Natural killer cell treated with Interleukin-12 subunit alpha and Interleukin-12 subunit beta and Interleukin-15 and Interleukin-18, amount 100 ng/mL, for 72 hours (primary cell): ENCODE measurements at regions not wholly inside any gene's neighbourhood (a gene's known extent, or its start where the extent isn't known, plus 50 kb on each side); places are given as distances from the start of the nearest gene placed in this dataset.

Source experiments
- ATAC-seq, 2 donors: fragments of 150-1000 bp; cut with Tn5 transposase in 1 of 2; sonication (Bioruptor Pico), chemical (Tn5 transposase) in 1 of 2; 2 replicates each; pipeline ENCODE4 v1.10.0; 2021
- DNase-seq: peaks from one replicate; pipeline ENCODE4 v3.0.0; 2022; ENCODE audit warnings: low spot score
- H3K27ac Mint-ChIP-seq, 2 donors: 1 replicate in 1 of 2; 2 replicates in 1 of 2; pipeline ENCODE4 v1.8.0; 2022; ENCODE audit warnings: mixed read lengths in 2 of 2, mild to moderate bottlenecking in 1 of 2, moderate library complexity in 1 of 2
- H3K27me3 Mint-ChIP-seq, 2 donors: 1 replicate in 1 of 2; 2 replicates in 1 of 2; pipeline ENCODE4 v1.8.0; 2022; ENCODE audit warnings: mixed read lengths in 2 of 2
- H3K36me3 Mint-ChIP-seq: one replicate; pipeline ENCODE4 v1.8.0; 2022; ENCODE audit warnings: mixed read lengths
- H3K4me1 Mint-ChIP-seq, 2 donors: 1 replicate in 1 of 2; 2 replicates in 1 of 2; pipeline ENCODE4 v1.8.0; 2022; ENCODE audit warnings: low read depth in 2 of 2, mixed read lengths in 2 of 2, mild to moderate bottlenecking in 1 of 2
- H3K4me3 Mint-ChIP-seq: one replicate; pipeline ENCODE4 v1.8.0; 2022; ENCODE audit warnings: mixed read lengths
- H3K9me3 Mint-ChIP-seq: 2 replicates; pipeline ENCODE4 v1.8.0; 2022; ENCODE audit warnings: mixed read lengths

DNA sequence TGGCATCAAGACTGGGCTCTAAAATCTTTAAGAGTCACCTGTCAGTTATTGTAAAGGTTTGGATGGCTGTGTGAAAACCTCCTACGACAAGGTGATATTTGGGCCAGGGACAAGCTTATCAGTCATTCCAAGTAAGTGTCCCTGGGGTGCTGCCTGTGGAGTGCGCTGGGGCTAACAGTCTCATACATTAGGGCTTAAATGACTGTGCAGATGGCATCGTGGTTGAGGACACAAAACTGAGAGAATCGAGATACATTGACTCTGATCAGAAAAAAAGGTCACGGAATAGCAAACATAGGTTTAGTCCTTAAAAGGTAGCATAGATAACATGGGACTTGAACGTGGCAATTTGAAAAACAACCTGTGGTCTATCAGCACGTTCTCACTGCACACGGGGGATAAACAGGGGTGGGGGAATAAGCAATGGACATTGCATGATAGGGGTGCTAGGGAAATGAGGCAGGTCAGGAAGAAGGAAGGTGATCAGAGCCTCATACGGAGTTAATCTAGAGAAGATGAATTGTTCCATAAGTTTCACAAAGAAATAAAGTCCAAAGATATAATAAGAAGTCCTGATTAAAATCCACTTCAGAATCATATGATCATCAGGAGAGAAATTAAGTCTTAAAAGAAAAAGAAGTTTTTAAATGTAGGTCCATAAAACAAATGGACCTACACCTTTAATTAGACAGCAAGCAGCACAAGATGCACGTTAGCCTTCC is 100.3 kb downstream of the DAD1 start:
- Mint-ChIP-seq H3K9me3 (no peaks in the 10 kb centered on the region), H3K36me3 (no peaks in the 10 kb centered on the region), H3K27me3 (no peaks in the 10 kb centered on the region), H3K4me1 (peaks cover 82 to 87% of the 10 kb centered on the region in 2 donors), H3K27ac (peak overlapping the region; percentile 89 to 93), H3K4me3 (peak overlapping the region; percentile 73)
- DNase-seq (no peak), ATAC-seq (peak in 1 of 2 donors; percentile 39)

DNA sequence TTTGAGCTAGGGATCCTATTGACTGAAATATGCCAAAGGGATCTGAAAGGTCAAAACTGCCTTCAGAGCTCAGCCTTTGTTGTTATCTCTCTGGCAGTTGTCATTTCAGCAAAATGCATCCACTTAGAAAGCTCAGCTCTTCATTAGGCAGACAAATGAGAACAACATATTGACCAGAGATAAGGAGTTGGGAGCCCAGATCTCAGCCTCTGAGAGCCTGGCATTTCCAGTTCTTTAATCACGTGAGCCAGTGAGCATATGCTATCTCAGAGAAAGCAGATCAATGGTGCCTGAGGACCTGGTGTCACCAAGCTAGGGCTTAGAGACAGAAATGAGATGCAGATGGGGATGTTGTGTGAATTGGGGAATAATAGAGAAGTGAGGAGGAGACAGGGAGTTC is 101.1 kb downstream of the DAD1 start:
- Mint-ChIP-seq H3K27ac (peak overlapping the region; percentile 89 to 93), H3K4me1 (peaks cover 86 to 88% of the 10 kb centered on the region in 2 donors), H3K36me3 (no peaks in the 10 kb centered on the region), H3K27me3 (no peaks in the 10 kb centered on the region), H3K9me3 (no peaks in the 10 kb centered on the region), H3K4me3 (peak overlapping the region; percentile 73)
- ATAC-seq (no peak), DNase-seq (no peak)

DNA sequence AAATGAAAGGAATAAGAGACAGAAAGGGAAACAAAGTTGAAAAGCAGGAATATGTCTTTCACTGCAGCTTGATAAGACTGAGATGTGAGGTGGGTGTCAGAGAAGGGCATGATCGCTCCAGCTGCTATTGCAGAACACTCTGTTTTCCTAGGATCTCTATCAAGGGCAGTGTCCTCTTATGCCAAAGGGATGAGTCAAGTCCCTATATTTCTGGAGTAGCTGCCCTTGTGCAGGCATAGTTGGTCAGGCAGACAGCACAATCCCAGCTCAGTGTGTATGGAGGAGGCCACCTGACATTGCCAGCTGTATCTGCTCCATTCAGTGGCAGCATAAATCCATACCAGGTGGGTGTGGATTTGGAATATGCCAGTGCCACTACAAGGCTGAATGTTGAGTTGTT is 101.6 kb downstream of the DAD1 start:
- Mint-ChIP-seq H3K4me1 (peaks cover 91 to 93% of the 10 kb centered on the region in 2 donors), H3K36me3 (no peaks in the 10 kb centered on the region), H3K27me3 (no peaks in the 10 kb centered on the region), H3K4me3 (peak overlapping the region; percentile 73), H3K9me3 (no peaks in the 10 kb centered on the region), H3K27ac (peak overlapping the region; percentile 89 to 93)
- DNase-seq = no peak
- no peak for ATAC-seq

DNA sequence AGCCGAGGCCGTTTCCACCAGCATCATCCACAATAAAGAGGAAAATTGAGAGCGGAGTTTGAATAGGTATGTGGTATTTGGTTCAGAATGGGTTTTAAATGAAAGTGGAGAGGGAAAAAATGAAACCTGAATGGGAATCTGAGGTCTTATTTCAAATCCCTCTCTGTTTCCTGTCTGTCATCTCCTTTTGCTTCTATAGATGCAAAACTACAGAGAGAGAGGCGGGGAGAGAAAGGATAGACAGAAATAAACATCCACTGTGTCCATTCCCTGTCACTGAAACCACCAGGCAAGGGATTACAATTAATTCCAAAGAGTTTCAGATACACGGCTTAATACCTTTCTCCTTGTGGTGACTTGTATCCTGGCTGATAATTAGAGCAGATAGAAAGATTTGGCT is 102.3 kb downstream of the DAD1 start:
- peak overlapping the region; percentile 73 for H3K4me3 Mint-ChIP-seq
- no peaks in the 10 kb centered on the region for H3K9me3 Mint-ChIP-seq
- H3K36me3 Mint-ChIP-seq = no peaks in the 10 kb centered on the region
- peak overlapping the region; percentile 89 to 93 for H3K27ac Mint-ChIP-seq
- H3K27me3 Mint-ChIP-seq = no peaks in the 10 kb centered on the region
- H3K4me1 Mint-ChIP-seq = peaks cover 91 to 93% of the 10 kb centered on the region in 2 donors
- DNase-seq (no peak), ATAC-seq (no peak)

DNA sequence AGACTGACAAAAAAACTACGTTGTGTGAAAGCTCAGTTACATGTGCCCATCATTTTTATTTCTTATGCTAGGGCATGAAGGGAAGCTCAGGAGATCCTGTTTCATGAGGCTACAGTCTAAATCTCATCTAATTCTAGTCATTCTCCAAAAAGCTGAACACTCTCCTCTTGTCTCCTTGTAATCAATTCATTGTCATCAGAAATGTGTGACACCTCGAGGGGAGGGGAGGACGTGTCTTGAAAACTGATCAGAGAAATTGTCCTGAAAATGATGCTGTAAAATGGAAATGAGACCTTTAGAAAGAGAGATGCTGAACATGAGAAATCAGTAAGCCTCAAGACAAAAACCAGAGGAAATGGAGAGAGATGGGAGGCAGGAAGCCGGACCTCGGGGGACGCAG is 103.4 kb downstream of the DAD1 start:
- H3K27me3 Mint-ChIP-seq = no peaks in the 10 kb centered on the region
- DNase-seq (no peak), ATAC-seq (no peak)
- H3K9me3 Mint-ChIP-seq = no peaks in the 10 kb centered on the region
- H3K36me3 Mint-ChIP-seq = peaks cover 4% of the 10 kb centered on the region
- peaks cover 91 to 93% of the 10 kb centered on the region in 2 donors for H3K4me1 Mint-ChIP-seq
- H3K27ac Mint-ChIP-seq = peak overlapping the region; percentile 89 to 93
- peak overlapping the region; percentile 87 for H3K4me3 Mint-ChIP-seq

DNA sequence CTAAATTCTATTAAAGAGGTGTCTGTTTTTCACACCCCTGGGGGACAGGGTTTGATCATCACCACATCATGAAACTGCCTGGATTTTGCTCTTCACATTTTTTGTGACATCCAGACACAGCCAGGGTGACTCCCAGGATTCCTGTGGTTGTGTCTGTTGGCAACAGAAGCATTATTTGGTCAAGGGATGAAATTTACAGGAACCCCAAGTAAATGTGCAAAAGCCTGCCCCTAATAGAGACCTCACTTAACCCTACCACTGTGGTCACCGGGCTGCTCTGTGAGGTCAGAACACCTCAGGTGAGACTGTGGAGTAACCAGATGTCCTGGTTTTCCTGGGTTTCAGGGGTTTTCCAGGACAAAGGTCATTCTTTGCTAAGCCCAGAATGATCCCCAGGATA is 103.8 kb downstream of the DAD1 start:
- H3K4me1 Mint-ChIP-seq = peaks cover 90 to 93% of the 10 kb centered on the region in 2 donors
- H3K4me3 Mint-ChIP-seq = peak overlapping the region; percentile 87
- H3K27me3 Mint-ChIP-seq = no peaks in the 10 kb centered on the region
- DNase-seq (no peak), ATAC-seq (no peak)
- peaks cover 6% of the 10 kb centered on the region for H3K36me3 Mint-ChIP-seq
- H3K27ac Mint-ChIP-seq = peak overlapping the region; percentile 89 to 93
- no peaks in the 10 kb centered on the region for H3K9me3 Mint-ChIP-seq

DNA sequence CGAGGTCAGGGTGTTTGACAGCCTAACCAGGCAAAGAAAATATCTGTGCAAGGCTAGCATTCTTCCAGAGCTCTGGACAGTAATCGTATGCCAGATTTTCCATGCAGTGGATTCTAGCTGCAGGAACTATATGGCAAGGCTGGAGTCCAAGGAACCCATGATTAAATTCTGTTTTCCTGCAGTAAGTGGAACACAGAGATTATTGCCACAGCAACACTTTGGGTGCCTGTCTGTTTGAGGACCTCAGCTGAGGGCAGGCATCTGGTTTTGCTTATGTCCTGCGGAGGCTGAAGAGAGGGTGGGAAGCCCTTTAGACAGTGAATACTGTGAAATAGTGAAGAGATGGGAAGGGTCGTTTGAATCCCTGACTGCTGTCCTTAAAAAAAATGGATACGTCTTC is 104.4 kb downstream of the DAD1 start:
- no peak for DNase-seq
- H3K27ac Mint-ChIP-seq = peak overlapping the region; percentile 89 to 93
- peaks cover 6% of the 10 kb centered on the region for H3K36me3 Mint-ChIP-seq
- no peak for ATAC-seq
- peak overlapping the region; percentile 87 for H3K4me3 Mint-ChIP-seq
- peaks cover 90 to 92% of the 10 kb centered on the region in 2 donors for H3K4me1 Mint-ChIP-seq
- H3K9me3 Mint-ChIP-seq = no peaks in the 10 kb centered on the region
- no peaks in the 10 kb centered on the region for H3K27me3 Mint-ChIP-seq

DNA sequence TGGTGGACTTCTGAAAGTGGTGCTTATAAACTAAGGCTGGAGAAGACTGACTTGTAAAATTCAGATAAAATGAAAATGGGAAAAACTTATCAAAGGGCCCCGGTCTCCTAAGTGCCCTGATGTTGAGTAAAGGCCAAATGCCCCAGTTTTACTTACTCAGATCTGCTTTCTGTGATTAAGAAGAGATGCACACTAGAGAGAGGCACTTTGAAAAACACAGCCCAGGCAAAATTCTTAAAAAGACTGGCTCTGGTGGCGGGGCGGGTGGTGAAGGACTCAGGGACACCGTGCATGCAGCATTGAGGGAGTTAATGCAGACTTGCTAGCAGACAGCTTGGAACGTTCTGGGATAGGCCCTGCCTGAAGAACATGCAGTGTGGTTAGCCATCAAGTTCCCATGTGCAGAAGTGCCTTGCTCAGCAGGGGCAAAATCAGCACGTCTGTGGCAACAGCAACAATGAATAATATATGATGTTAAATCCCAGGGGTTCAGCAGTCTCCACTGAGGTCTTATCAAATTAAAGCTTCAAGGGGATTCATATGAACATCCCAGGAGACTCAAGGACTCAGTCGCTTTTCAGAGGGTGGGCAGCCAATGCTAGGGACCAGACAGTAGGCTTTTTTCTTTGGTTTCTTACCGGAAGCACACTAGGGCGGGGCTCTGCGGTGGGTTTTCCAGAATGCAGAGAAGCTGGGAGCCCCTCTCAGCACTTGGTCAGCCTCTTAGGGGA is 105.0 kb downstream of the DAD1 start:
- Mint-ChIP-seq H3K27ac (peak overlapping the region; percentile 89 to 93), H3K36me3 (peaks cover 6% of the 10 kb centered on the region), H3K9me3 (no peaks in the 10 kb centered on the region), H3K27me3 (no peaks in the 10 kb centered on the region), H3K4me3 (peak overlapping the region; percentile 87), H3K4me1 (peaks cover 92 to 93% of the 10 kb centered on the region in 2 donors)
- peak; percentile 56 to 74 for ATAC-seq
- DNase-seq = no peak

DNA sequence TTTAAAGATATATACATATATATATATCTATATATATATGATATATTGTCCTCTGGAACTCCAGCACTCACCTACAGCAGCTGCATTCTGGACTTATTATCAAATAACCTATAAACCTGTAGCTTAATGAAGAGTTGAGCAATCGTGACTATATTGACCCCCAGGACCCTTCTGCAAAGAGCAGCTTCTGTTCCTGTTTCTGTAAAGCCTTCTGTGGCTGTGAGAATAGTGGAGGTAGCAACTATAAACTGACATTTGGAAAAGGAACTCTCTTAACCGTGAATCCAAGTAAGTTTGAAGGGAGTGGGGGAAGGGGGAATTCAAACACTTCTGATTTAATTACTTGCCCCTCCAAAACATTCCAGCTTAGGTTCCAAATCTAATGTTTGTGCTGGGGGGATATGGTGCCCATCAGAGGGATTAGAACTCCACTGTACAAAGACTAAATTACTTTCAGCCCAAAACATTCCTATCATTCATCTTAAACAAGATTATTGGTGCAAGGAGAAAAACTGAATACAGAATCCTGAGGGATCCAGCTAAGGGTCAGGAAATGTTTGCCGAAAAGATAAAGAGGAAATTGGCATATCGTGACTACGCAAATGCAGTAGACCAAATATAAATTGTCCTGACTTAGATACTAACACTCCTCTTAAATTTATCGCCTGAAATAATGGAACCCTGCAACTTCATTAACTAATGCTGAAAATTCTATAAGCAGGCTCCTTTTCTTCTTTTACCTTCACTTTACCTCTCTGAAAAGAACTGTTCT is 106.1 kb downstream of the DAD1 start:
- no peak for ATAC-seq
- H3K9me3 Mint-ChIP-seq = no peaks in the 10 kb centered on the region
- H3K36me3 Mint-ChIP-seq = peaks cover 6% of the 10 kb centered on the region
- peaks cover 88 to 91% of the 10 kb centered on the region in 2 donors for H3K4me1 Mint-ChIP-seq
- H3K4me3 Mint-ChIP-seq = peak overlapping the region; percentile 87
- H3K27ac Mint-ChIP-seq = peak overlapping the region; percentile 89 to 93
- no peak for DNase-seq
- no peaks in the 10 kb centered on the region for H3K27me3 Mint-ChIP-seq

DNA sequence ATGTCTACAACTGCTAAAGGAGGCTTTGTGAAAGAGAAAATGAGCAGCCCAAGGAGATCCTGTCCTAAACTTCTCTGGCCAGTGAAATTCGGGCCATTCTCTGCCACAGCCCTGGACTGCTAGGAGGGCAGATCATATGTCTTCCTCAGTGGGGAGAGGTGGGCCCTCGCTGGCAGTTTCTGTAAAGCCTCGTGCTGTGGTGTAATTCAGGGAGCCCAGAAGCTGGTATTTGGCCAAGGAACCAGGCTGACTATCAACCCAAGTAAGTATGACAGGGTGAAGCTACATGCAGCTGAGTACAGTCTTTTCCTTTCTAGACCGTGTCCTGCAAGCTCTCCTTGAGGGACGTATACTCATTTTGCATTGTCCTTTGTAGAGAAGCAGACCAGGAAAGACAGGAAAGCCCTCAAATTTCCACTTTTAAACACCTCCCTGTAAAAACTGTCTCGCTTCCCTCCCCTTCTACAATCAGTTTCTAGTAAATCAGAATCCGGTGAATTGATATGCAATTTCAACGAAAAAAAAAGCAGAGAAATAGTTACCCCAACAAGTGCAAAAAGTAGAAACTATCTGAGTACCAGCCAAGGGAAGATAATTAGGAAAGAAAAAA is 106.8 kb downstream of the DAD1 start:
- peaks cover 91% of the 10 kb centered on the region in 2 donors for H3K4me1 Mint-ChIP-seq
- H3K4me3 Mint-ChIP-seq = peak overlapping the region; percentile 87
- DNase-seq (no peak), ATAC-seq (peak; percentile 37 to 47)
- H3K36me3 Mint-ChIP-seq = peaks cover 6% of the 10 kb centered on the region
- peak overlapping the region; percentile 89 to 93 for H3K27ac Mint-ChIP-seq
- H3K9me3 Mint-ChIP-seq = no peaks in the 10 kb centered on the region
- H3K27me3 Mint-ChIP-seq = no peaks in the 10 kb centered on the region

DNA sequence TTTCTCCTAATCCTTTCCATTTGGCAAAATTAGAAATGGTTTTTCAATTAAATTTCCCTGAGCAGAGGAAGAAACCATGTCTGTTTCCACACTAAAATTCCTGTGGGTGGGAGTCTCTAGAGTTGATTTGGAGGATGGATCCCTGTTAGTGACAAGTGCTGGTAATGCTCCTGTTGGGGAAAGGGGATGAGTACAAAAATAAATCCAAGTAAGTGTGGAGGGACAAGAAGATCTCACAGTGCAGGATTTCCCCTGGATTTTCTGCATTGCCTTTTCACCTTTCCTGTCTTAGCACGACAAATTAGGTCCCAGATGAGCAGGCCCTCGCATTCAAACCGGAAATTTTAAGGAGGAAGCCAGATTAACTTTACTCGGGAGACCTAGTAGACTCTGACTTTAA is 107.5 kb downstream of the DAD1 start:
- Mint-ChIP-seq H3K36me3 (peaks cover 6% of the 10 kb centered on the region), H3K4me1 (peaks cover 89 to 91% of the 10 kb centered on the region in 2 donors), H3K27me3 (no peaks in the 10 kb centered on the region)

DNA sequence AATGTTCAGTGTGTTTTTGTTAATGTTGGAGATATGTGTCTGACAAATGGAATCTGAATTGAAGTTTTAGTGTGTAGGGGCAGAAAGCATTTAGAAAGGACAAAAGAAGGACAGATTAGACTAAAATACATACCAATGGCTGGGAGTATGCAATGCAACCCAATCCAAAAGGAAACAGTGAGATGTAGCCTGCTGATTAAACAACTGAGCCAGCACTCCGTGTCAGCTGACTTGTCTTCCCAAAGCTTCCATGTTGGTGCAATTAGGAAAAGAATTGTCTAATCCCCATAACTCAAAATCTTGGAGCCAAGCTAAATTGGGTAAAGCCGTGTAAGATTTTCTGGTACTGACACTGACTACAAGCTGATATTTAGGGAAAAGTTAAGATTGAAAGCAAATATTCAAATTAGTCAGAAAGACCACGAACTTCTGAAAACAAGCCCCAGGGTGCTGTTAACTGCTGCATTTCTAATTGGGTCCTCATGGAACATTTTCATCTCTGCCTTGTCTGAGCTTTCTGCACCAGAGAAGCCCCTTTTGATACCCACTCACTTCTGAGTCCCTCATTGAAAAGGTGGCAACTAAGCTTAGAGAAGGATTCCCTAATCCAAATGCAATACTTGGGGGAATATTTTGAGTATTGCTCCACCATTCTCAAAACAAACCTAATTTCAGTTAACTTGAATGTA is 109.1 kb downstream of the DAD1 start:
- Mint-ChIP-seq H3K27me3 (no peaks in the 10 kb centered on the region), H3K27ac (peak overlapping the region; percentile 89 to 93), H3K4me3 (peak overlapping the region; percentile 87), H3K9me3 (no peaks in the 10 kb centered on the region), H3K4me1 (peaks cover 88 to 90% of the 10 kb centered on the region in 2 donors), H3K36me3 (peaks cover 6% of the 10 kb centered on the region)
- no peak for ATAC-seq
- DNase-seq = no peak

More for the DNA sequence above, 107.5 kb downstream of the DAD1 start:
- H3K27ac Mint-ChIP-seq = peak overlapping the region; percentile 89 to 93
- ATAC-seq (no peak), DNase-seq (no peak)
- peak overlapping the region; percentile 87 for H3K4me3 Mint-ChIP-seq
- no peaks in the 10 kb centered on the region for H3K9me3 Mint-ChIP-seq

DNA sequence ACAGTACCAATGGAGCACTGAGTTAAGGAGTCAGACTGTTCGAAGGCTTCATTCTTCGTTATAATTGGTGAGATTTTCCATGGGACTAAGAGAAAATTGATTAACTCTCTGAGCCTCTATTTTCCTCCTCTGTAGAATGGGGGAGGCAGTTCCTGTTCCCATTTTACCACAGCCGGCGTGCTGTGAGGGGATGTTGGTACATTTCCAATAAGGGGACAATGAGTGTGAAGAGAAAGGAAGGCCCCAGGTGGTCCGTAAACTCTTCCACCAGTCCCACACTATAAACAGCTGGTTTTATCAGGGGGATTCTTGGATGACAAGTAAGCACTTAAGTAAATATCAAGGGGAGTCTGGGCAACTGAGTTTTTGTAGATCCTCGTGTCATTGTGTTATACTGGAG is 109.9 kb downstream of the DAD1 start:
- H3K36me3 Mint-ChIP-seq = peaks cover 6% of the 10 kb centered on the region

More for the DNA sequence above, 109.9 kb downstream of the DAD1 start:
- Mint-ChIP-seq H3K27ac (peak overlapping the region; percentile 89 to 93), H3K4me3 (peak overlapping the region; percentile 87), H3K9me3 (no peaks in the 10 kb centered on the region), H3K27me3 (no peaks in the 10 kb centered on the region), H3K4me1 (peaks cover 88 to 90% of the 10 kb centered on the region in 2 donors)
- no peak for DNase-seq
- no peak for ATAC-seq
